ENCODE measurements at regions not wholly inside any gene's neighbourhood (a gene's known extent, or its start where the extent isn't known, plus 50 kb on each side); places are given as distances from the start of the nearest gene placed in this dataset.

- TF ChIP-seq CTCF (IDR thresholded peaks at IDR 0.05; ENCODE audit: insufficient read depth, low read length) (no peak), SPI1 (IDR thresholded peaks at IDR 0.05; ENCODE audit: borderline replicate concordance, low read depth) (no peak)
Observed at GRCh38 chr1:99438656-99439230, 174.5 kb downstream of the PLPPR4 start.

All from HL-60 (cell line).